Neural progenitor cell (in vitro differentiated cells): ENCODE measurements at regions not wholly inside any gene's neighbourhood (a gene's known extent, or its start where the extent isn't known, plus 50 kb on each side); places are given as distances from the start of the nearest gene placed in this dataset.

Experiments
- DNase-seq: peaks from one replicate; pipeline ENCODE4 v3.0.0-alpha.2; 2016; ENCODE audit warnings: low spot score
- H2AFZ ChIP-seq: fragments of 200-600 bp; sonication (generic); replicated peaks from 2 replicates; pipeline ENCODE4 v1.6.1; 2016; ENCODE audit warnings: antibody characterized with exemption
- H3F3A ChIP-seq: fragments of 200-600 bp; sonication (generic); 2 replicates; pipeline ENCODE4 v1.6.1; 2016; ENCODE audit warnings: antibody characterized with exemption, low read depth
- H3K27ac ChIP-seq: fragments of 200-600 bp; sonication (generic); 2 replicates; pipeline ENCODE4 v1.5.1; 2016; ENCODE audit warnings: mild to moderate bottlenecking
- H3K27me3 ChIP-seq: fragments of 200-600 bp; sonication (generic); 2 replicates; pipeline ENCODE4 v1.6.1; 2016; ENCODE audit warnings: mild to moderate bottlenecking, moderate library complexity
- H3K36me3 ChIP-seq: fragments of 200-600 bp; sonication (generic); 2 replicates; pipeline ENCODE4 v1.5.1; 2016
- H3K4me1 ChIP-seq: fragments of 200-600 bp; sonication (generic); 2 replicates; pipeline ENCODE4 v1.6.1; 2016; ENCODE audit warnings: mixed run types
- H3K4me2 ChIP-seq: fragments of 200-600 bp; sonication (generic); 2 replicates; pipeline ENCODE4 v1.6.1; 2016
- H3K4me3 ChIP-seq: fragments of 200-600 bp; sonication (generic); 2 replicates; pipeline ENCODE4 v1.5.1; 2016
- H3K79me2 ChIP-seq: fragments of 200-600 bp; sonication (generic); 2 replicates; pipeline ENCODE4 v1.6.1; 2016; ENCODE audit warnings: low read depth
- H3K9ac ChIP-seq: fragments of 200-600 bp; sonication (generic); 2 replicates; pipeline ENCODE4 v1.6.1; 2016
- H3K9me3 ChIP-seq: fragments of 200-600 bp; sonication (generic); 2 replicates; pipeline ENCODE4 v1.5.1; 2016; ENCODE audit warnings: low read depth
- H4K20me1 ChIP-seq: fragments of 200-600 bp; sonication (generic); 2 replicates; pipeline ENCODE4 v1.6.1; 2016; ENCODE audit warnings: low read depth
- H3K27ac Mint-ChIP-seq: 3 replicates; pipeline ENCODE4 v1.8.0; 2021; ENCODE audit warnings: mixed read lengths
- H3K27me3 Mint-ChIP-seq: 2 replicates; pipeline ENCODE4 v1.8.0; 2022; ENCODE audit warnings: low read depth, mild to moderate bottlenecking, inconsistent platforms, moderate library complexity, mixed read lengths; ENCODE audit not compliant: insufficient read depth
- H3K36me3 Mint-ChIP-seq: 3 replicates; pipeline ENCODE4 v1.8.0; 2021; ENCODE audit warnings: mixed read lengths
- H3K4me1 Mint-ChIP-seq: 3 replicates; pipeline ENCODE4 v1.8.0; 2021; ENCODE audit warnings: mixed read lengths
- H3K4me3 Mint-ChIP-seq: 3 replicates; pipeline ENCODE4 v1.8.0; 2021; ENCODE audit warnings: mild to moderate bottlenecking, moderate library complexity, mixed read lengths
- H3K9me3 Mint-ChIP-seq: 3 replicates; pipeline ENCODE4 v1.8.0; 2020; ENCODE audit warnings: mixed read lengths
- CTCF ChIP-seq: fragments of 200-600 bp; sonication (generic); IDR thresholded peaks from 2 replicates; pipeline ENCODE4 v1.5.1; 2017; ENCODE audit warnings: antibody characterized with exemption, mild to moderate bottlenecking
- EZH2 ChIP-seq: fragments of 200-600 bp; sonication (generic); IDR thresholded peaks from 2 replicates; pipeline ENCODE4 v1.6.1; 2017; ENCODE audit warnings: antibody characterized with exemption, mild to moderate bottlenecking, moderate library complexity
- EZH2phosphoT487 ChIP-seq: fragments of 200-600 bp; sonication (generic); IDR thresholded peaks from 2 replicates; pipeline ENCODE4 v1.6.1; 2017; ENCODE audit warnings: antibody characterized with exemption

DNA sequence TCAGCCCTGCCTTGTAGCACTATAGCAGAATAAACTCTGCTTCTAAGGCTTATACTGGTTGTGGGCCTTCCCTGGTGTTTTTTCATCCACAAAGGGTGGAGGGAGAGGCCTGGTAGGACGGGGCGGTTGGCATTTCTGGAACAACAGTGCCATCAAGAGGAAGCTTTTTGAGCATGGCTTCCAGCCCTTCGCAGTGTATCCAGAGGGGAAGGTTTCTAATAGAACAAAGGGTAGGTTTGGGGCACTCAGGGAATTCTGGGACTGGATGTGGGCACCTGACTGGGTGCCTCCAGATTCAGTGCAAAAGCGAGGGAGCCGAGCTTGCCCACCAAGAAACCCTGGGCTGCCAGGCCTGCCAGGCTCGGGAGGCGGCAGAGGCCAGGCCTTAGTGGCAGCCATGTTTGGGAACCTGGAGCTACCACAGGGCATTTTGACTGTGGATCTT lies 229.6 kb upstream of the AGTR2 start:
- Mint-ChIP-seq H3K9me3 (peaks cover 57% of the 10 kb centered on the region), H3K27me3 (peaks cover 3% of the 10 kb centered on the region), H3K36me3 (peaks cover 62% of the 10 kb centered on the region), H3K4me3 (no peak overlapping the region), H3K27ac (no peak overlapping the region), H3K4me1 (no peaks in the 10 kb centered on the region)
- Histone ChIP-seq H3K9me3 (no peaks in the 10 kb centered on the region), H3K4me3 (peak overlapping the region; percentile 24), H2AFZ (no peak overlapping the region), H3K9ac (no peak overlapping the region), H3K4me1 (peaks cover 18% of the 10 kb centered on the region), H3K27ac (no peak overlapping the region), H4K20me1 (peaks cover 19% of the 10 kb centered on the region), H3K27me3 (no peaks in the 10 kb centered on the region), H3F3A (no peaks in the 10 kb centered on the region), H3K79me2 (peaks cover 80% of the 10 kb centered on the region), H3K36me3 (peaks cover 18% of the 10 kb centered on the region), H3K4me2 (peak overlapping the region; percentile 58)
- peak; percentile 84 for DNase-seq
- TF ChIP-seq EZH2 (no peak), CTCF (peak; percentile 65), EZH2phosphoT487 (no peak)

GRCh38 chrX:115941388-115941787 lies 229.2 kb upstream of the AGTR2 start:
- DNase-seq: no peak

DNA sequence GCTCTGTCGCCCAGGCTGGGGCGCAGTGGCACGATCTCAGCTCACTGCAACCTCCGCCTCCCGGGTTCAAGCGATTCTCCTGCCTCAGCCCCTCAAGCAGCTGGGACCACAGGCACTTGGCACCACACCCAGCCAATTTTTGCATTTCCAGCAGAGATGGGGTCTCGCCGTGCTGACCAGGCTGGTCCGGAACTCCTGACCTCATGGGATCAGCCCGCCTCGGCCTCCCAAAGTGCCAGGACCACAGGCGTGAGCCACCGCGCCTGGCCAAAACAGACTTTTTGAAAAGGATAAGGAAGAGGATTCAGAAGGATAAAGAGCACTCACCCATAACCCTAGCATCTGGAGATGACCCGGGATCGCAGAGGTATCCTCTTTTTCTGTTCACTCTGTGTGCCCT lies 224.5 kb upstream of the AGTR2 start:
- no peaks in the 10 kb centered on the region for H3F3A ChIP-seq
- TF ChIP-seq EZH2phosphoT487: no peak
- no peak for TF ChIP-seq CTCF
- TF ChIP-seq EZH2: no peak

More at GRCh38 chrX:115941388-115941787, 229.2 kb upstream of the AGTR2 start:
- Histone ChIP-seq H3K27ac (no peak overlapping the region), H3K9me3 (no peaks in the 10 kb centered on the region), H3K27me3 (no peaks in the 10 kb centered on the region), H3K4me1 (peaks cover 18% of the 10 kb centered on the region), H3K4me3 (no peak overlapping the region), H3K9ac (no peak overlapping the region), H4K20me1 (peaks cover 19% of the 10 kb centered on the region), H3K4me2 (no peak overlapping the region), H3F3A (no peaks in the 10 kb centered on the region), H2AFZ (no peak overlapping the region), H3K36me3 (peaks cover 15% of the 10 kb centered on the region), H3K79me2 (peaks cover 82% of the 10 kb centered on the region)
- Mint-ChIP-seq H3K4me3 (no peak overlapping the region), H3K4me1 (no peaks in the 10 kb centered on the region), H3K36me3 (peaks cover 62% of the 10 kb centered on the region), H3K9me3 (peaks cover 55% of the 10 kb centered on the region), H3K27ac (no peak overlapping the region), H3K27me3 (peaks cover 3% of the 10 kb centered on the region)
- no peak for TF ChIP-seq EZH2
- no peak for TF ChIP-seq CTCF

More for the DNA sequence above, 224.5 kb upstream of the AGTR2 start:
- no peak overlapping the region for H3K27ac Mint-ChIP-seq
- Histone ChIP-seq H3K9ac (no peak overlapping the region), H3K79me2 (peaks cover 82% of the 10 kb centered on the region), H3K27me3 (no peaks in the 10 kb centered on the region), H3K9me3 (no peaks in the 10 kb centered on the region), H3K4me1 (peaks cover 1% of the 10 kb centered on the region), H3K4me2 (no peak overlapping the region), H4K20me1 (peaks cover 14% of the 10 kb centered on the region), H3K4me3 (no peak overlapping the region), H2AFZ (no peak overlapping the region), H3K27ac (no peak overlapping the region), H3K36me3 (no peaks in the 10 kb centered on the region)
- H3K4me1 Mint-ChIP-seq: no peaks in the 10 kb centered on the region
- H3K9me3 Mint-ChIP-seq: peaks cover 57% of the 10 kb centered on the region
- peaks cover 7% of the 10 kb centered on the region for H3K27me3 Mint-ChIP-seq
- no peak for DNase-seq
- peaks cover 63% of the 10 kb centered on the region for H3K36me3 Mint-ChIP-seq
- no peak overlapping the region for H3K4me3 Mint-ChIP-seq
